T-helper 1 cell treated with Interleukin-12 subunit alpha and Interleukin-12 subunit beta and Interleukin-4 antibody, amounts not matched to agents 30 ng/mL and 1 ng/mL, for 36 hours (primary cell): ENCODE measurements at regions not wholly inside any gene's neighbourhood (a gene's known extent, or its start where the extent isn't known, plus 50 kb on each side); places are given as distances from the start of the nearest gene placed in this dataset.
"Not testable (repeated sequence)": the region's sequence is repeated elsewhere in the genome, so short reads cannot be mapped to it uniquely, and the experiment has no call there.

Source experiments
- intact Hi-C: fragments of 100-400 bp; cut with micrococcal nuclease; formaldehyde crosslinking; loops from one replicate; pipeline ENCODE4 v1.15.1; 2024

DNA sequence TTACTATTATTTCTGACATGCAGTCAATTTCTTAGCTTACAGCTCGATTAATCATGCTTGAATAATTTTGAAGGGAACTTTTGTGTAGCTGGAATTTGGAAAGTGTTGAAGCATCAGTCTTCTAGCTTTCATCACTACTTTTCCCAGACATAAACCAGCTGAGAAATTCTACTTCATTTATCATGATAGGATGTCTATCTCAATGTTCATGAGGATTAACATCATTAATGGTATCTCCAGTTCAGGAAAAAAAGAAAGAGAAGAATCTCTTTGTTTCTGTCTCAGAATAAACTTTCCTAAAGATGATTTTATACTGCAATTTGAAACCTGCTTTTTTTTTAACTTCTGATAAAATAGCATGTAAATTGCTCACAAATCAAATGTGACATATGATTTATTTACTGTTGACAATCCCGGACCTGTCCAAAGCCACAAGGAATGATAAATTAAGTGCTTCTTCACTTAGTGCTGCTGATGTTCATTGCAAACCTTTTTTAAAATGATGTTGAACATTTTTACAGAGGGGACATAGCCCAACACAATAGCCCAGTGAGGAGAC is 412.1 kb upstream of the CLINT1 start:
- intact Hi-C loops, result no loop called here

- intact Hi-C loops, result no loop called here
These were observed 409.3 kb upstream of the CLINT1 start for GRCh38 chr5:158268286-158268685.

GRCh38 chr5:158267228-158267627 is 408.3 kb upstream of the CLINT1 start:
- intact Hi-C loops, result no loop called here

- intact Hi-C loops, result no loop called here
These were observed 407.2 kb upstream of the CLINT1 start for GRCh38 chr5:158265931-158266700.

DNA sequence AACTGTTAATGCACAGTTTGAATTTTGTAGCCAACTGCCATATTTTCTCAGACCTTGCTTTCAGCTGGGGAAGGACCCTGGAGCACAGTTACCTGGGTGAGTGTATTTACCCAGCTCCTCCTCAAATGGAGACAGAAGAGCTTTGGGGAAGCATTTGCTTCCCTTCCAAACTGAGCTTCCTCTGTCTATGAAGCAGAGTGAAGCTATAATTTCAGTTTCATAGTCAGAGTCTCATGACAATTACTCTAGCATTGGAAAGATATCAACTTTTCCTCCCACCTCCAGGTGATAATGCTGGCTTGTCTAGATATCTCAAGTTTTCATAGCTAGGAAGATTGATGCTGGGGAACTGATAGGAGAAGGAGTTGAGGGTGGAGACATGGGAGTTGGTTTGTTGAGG is 406.4 kb upstream of the CLINT1 start:
- intact Hi-C loops, result no loop called here

- intact Hi-C loops, result no loop called here
These were observed 405.3 kb upstream of the CLINT1 start for GRCh38 chr5:158264264-158264663.

DNA sequence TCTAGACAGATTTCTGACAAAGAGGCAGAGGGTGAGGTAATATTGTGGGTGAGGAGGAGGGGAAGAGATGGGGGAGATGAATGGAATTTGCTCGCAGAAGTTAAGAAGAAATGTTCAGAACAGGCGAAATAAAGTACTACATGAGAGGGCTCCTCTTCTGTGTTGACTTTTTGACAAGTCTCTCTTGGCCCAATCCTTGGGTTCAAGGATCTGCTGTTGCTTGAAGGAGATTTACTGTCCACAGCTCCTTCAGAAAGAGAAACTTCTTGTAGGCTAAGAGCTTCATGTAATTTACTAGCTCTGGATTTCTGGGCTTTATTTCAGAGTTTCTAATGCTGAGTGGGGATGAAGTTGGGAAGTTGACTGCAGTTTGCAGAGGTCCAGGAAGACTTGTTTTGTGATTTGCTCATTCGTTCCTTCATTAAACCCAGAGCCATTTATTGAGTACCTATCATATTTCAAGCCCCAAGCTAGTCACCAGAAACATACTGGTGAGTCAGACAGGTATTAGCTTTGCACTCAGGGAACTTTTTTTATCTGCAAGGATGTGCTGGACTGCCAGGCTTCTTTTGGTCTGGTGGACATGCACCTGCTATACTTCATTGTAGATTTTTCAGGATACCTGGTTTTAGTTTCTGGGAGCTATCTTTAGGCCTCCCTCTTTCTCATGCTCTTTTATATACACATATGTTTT is 402.9 kb upstream of the CLINT1 start:
- intact Hi-C loops, result no loop called here

DNA sequence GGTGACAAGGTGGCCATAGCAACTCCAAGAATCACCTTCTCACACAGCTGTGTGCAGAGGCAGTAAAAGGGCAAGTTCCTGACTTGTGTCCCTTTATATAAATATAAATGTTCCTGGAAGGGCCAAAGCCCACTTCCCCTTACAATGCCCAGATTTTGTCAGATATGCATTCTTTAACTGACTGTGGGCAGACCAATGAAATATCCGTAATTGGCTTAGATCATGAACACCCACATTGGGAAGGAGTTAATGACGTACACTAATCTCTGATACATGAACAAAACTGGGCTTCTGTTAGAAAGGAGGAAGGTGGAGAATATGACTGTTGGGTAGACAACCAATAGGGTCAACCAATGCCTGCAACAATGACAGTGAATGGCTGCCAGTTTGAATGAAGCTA is 397.2 kb upstream of the CLINT1 start:
- intact Hi-C loops, result no loop called here

GRCh38 chr5:158255609-158256008 is 396.7 kb upstream of the CLINT1 start:
- intact Hi-C loops, result no loop called here

- intact Hi-C loops, result no loop called here
These were observed 387.7 kb upstream of the CLINT1 start for GRCh38 chr5:158246661-158247060.

DNA sequence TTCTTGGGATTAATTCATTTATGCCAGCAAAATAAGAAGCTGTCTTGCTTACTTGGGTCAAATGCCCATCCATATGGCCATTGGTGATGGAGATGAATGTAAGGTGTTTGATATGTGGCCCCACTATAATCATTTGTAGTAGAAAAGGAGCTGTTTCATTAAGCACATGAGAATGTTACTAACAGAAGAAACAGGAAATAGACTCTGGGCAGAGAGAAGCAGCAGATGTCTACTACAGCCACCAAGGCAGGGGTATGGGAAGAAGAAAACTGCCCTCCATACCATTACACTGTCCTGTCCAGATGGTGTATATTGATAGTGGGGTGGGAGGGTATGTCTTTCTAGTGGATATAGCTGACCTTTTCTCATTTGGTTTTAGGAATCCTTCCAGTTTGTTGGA is 386.6 kb upstream of the CLINT1 start:
- intact Hi-C loops, result no loop called here

DNA sequence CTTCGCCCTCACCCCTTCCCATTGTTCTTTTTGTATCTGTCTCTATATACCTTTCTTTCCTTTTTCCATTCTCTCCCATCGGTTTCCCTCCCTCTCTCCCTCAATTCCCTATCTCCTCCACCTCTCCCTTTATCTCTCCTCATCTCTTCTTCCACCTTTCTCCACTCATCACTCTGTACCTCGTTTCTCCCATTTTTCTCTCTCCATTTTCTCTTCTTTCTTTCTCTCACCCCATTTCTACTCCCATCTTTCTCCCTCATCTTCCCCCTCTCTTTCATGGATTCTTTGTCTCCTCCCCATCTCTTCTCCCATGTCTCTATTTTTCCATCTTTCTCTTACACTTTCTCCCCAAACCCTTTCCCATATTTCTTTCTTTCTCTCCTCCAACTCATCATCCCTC is 385.9 kb upstream of the CLINT1 start:
- intact Hi-C loops, result no loop called here

GRCh38 chr5:158236511-158237335 is 377.8 kb upstream of the CLINT1 start:
- intact Hi-C loops, result no loop called here

- intact Hi-C loops, result no loop called here
These were observed 376.2 kb upstream of the CLINT1 start for GRCh38 chr5:158235159-158235547.

GRCh38 chr5:158234323-158235158 is 375.6 kb upstream of the CLINT1 start:
- intact Hi-C loops, result no loop called here

GRCh38 chr5:158233735-158234322 is 374.9 kb upstream of the CLINT1 start:
- intact Hi-C loops, result no loop called here

DNA sequence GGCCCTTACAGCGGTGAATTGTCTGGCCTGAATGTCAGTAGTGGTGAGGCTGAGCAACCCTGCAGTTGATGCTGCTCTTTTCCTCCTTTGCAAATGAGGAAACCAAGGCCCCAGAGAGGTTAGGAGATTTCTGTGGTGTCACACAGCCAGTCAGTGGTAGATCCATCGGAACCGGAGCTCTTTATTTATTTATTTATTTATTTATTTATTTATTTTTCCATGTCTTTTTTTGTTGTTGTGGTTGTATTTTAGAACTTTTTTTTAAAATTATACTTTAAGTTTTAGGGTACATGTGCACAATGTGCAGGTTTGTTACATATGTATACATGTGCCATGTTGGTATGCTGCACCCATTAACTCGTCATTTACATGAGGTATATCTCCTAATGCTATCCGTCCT is 368.4 kb upstream of the CLINT1 start:
- intact Hi-C loops, result not testable (repeated sequence)

DNA sequence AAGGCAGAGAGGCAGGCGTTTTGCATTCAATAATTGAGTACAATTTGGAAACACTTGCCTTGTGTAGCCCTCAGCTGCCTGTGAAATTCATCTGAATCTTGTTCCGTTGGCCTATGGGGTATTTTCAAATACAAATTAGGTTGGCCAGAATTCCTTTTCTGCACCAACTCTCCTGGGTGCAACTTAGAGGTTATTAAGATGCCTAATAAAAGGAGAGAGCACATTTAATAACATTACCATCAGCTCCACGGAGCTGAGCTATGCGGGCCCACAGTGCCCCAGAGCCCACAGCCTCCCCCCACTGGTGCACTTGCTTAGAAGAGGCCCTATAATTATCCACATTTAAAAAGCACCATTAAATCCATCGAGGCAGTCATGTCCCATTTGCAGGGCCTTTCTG is 367.6 kb upstream of the CLINT1 start:
- intact Hi-C loops, result no loop called here

DNA sequence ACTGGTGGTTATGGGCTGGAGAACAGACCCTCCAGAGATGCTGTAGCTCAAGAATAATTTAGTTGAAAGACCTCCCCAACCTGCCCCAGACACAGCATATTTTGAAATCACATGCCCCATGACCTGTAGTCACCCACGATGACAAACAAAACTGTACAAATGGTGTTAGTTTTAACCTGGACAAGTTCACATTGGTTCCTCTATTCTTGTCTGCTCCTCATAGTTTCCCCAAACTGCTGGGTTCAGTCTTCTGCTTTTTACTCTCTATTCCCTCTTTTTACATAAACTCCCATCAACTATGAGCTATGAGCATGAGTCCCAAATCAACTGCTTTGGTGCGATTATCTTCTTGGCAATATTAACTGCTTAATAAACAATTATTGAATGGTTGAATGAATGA is 365.3 kb upstream of the CLINT1 start:
- intact Hi-C loops, result no loop called here

DNA sequence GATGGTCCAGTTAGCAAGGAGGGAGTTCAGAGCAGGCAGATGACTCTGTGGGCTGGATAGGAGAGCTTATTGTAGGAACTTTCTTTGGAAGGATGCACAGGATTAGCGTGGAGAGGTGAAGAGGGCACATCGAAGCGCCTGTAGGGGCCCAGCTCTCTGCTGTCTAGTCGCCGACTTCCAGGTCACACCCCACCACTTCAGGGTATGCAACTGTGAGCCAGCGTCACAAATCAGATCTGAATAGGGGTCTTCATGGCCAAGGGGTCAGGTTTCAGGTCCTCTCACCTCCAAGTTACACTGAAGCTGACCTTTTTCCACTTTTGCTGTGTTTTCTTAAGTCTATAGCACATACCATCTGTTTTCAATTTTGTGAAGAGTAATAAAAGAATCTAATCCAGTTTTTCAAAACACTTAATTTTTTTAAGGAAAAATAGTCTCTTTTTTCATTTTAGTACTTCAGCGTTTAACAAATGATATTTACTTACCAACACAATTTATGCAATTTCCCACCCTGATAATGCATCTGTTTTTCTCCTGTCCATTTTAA is 364.2 kb upstream of the CLINT1 start:
- intact Hi-C loops, result no loop called here
